ENCODE measurements at regions not wholly inside any gene's neighbourhood (a gene's known extent, or its start where the extent isn't known, plus 50 kb on each side); places are given as distances from the start of the nearest gene placed in this dataset.

DNA sequence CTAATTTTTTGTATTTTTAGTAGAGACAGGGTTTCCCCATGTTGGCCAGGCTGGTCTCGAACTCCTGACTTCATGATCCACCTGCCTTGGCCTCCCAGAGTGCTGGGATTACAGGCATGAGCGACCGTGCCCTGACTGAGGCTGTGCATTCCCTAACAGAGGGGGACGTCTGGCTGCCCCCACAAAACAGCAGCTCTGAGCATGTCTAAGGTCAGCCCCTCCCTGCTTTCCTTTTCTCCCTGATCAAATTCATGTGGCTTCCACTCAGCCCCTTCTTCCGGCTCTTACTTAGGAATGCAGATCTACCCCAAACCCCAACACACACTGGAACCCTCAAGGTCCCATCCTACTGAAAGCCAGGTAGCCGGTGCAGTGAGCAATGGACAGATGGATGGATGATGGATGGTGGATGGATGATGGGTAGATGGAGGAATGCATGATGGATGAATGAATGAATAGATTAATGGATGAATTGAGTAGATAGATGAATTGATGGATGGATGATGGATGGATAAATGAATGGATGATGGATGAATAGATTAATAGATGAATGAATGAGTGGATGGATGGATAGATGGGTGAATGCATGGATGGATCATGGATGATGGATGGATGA, 91.5 kb upstream of the BHLHE23 start:
- DNase-seq = no peak

DNA sequence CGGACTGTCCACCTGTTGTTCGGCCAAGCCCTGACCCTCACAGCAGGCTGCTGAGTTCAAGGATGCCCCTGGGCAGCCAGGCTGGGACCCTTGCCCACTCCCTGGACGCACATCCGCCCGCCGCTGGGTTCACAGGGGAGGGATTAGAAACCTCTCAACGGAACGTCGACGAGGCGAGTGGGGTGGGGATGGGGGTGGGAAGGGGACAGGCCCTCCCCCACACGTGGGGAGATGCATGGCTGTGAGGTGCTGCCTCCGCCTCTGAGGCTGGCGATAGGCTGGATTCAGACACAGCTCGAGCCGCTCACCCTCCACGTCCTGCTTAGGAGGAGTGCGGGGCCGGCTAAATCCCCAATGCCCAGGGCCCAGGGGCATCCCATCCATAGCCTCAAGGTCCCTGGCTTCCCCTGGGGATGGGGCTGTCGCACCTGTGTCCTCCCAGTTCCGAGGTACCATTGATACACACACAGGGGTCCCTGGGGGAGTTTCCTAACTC, 90.6 kb upstream of the BHLHE23 start:
- no peak for DNase-seq

DNA sequence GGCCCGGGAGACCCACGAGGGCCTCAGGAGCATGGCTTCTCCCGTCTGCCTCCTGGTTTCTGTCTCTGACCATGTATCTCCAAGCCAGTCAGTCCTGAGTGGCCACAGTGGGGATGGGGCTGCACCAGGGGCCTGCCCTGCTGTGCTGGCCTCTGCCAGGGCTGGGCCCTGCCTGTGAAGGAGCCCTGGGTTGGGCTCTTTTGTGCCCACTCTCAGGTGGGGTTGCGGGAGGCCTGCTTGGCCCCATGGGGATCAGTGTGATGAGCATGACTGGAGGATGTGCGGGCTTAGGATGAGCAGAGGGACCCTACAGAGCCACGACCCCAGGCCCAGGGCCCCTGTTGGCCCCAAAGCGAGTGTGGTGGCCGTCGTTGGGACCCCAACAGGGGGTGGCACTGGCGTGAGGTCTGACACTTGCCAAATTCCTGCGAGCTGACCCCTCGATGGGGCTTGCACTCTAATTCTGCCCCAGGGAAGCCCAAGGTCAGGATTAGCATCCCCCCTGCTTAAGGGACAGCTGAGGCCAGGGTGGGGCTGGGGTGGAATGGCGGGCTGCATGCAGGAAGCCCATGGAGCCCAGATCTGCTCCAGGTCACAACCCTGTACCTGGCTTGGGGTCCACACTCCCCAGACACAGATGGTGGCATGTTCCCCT, 90.0 kb upstream of the BHLHE23 start:
- DNase-seq = no peak

DNA sequence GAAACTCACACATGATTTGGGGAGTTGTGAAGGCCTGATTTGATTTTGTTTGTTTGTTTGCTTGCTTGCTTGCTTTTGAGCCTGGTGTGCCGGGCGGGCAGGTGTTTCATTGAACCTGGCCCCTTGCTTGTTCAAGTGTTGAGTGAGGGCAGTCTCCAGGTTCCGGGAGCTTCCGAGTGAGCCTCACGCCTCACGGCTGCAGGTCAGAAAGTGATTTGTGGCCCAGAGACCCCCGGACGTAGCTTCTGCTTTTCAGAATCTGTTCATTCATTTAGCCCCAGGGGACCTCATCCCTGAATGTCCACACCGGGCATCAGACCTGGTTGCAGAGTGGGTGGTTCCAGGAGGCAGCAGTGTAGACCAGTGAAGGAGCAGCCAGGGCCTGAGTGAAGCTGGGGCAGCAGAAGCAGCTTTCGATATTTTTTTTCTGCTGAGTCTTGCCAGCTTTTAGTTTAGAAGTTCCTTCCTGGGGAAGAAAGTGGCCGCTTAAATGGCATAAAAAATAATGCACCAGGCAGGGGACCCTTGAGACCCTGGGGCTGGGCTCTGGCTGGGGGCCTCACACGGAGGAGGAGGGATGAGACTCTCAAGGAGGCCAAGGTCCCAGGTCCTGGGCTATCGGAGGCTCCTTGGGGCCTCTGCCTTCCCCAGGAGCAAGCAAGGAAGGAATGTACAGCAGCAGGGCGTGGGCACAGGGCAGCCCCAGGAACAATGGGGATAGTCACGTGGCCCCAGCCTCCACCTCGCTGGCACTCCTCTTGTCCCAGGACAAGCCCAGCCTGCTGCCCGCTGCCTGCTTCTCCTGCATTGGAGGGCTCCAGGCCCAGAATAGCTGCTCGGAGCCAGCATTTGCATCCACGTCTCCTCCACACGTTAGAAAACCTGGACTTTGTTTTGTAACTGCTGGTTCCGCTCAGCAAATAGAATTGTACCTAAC, 89.2 kb upstream of the BHLHE23 start:
- DNase-seq = no peak

DNA sequence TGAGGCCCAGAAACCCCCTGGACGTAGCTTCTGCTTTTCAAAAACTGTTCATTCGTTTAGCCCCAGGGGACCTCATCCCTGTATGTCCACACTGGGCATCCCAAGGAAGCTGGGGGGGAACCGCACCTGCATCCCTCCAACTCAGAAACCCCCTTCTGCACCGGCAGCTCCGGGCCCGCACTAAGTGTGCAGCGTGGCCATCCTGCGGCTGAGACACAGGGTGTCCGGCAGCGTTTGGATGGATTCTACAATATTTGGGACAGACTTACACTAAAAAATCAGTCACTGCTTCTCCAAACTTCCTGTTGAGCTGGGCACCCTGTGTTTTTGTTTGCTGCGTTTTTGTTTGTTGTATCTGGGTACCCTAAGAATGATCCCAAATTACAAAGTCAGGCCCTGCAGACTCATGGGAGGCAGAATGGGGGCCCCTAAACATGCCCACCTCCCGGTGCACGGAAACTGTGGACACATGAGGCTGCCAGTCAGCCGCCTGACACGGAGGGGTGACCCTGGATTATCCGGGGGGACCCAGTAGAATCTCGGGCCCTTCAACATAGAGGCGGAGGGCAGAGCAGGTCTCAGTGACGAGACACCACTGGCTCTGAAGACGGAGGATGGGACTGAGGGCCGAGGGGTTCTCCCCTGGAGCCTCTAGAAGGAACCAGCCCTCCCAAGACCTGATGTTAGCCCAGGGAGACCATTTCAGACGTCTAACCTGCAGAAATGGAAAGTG, 88.2 kb upstream of the BHLHE23 start:
- no peak for DNase-seq

DNA sequence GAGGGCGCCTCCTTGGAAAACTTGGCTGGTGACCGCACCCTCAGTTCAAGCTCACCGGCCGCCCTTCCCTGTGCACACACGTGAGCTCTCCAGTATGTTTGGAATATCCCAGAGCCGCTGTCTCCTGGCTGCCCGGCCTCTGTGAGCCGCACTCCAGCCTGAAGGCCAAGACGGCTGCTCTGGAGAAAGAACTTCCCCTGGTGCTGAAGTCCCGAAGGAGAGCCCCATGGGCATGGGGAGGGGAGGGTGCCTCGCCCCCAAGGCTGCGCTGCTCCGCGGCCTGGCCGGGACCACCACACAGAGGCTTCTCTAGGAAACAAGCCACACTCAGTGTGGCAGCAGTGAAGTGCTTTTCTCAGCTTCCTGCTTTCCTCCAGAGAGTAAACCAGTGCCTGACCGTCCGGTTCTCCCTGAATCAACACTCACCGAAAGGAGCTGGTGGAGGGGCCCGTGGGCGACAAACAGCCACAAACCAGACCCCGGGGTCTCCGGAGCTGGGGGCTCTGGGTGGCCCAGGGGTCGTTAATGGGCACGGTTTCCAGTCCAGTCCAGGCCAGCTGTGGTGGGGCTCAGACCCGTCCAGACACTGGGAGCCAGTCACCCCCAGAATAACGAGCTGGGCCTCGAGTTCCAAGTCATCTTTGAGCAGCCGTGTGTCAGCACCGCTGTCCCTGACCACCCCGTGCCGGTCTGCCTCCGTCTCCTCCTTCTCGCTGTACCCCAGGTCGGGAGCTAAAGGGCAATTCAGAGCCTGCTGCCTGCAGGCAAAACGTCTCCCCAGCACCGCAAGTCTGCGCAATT, 87.4 kb upstream of the BHLHE23 start:
- no peak for DNase-seq

DNA sequence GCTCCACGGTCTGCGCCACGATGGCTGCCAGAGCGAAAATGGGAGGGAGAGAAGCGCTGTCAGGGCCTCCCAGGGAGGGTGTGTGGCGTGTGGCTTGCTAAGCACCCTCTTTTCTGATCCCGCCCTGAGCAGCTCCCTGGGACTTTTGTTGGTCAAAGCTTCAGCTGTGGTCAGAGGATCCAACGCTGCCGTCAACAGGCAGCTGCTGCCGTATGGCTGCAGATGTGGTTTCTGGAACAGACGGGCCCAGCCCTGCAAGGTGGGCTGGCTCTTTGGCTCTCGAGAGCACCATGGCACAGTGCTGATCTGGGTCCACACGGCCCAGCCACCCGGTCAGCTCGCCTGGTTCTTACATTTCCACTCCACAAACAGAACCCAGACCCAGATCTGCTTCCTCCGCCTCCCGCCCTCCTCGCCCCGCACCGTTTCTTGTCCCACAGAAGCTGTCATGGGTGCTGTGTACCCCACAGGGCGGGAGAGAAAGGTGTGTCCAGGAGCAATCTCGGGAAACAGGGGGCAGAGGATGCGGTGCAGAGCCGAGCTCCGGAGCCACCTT, 86.0 kb upstream of the BHLHE23 start:
- DNase-seq = no peak

DNA sequence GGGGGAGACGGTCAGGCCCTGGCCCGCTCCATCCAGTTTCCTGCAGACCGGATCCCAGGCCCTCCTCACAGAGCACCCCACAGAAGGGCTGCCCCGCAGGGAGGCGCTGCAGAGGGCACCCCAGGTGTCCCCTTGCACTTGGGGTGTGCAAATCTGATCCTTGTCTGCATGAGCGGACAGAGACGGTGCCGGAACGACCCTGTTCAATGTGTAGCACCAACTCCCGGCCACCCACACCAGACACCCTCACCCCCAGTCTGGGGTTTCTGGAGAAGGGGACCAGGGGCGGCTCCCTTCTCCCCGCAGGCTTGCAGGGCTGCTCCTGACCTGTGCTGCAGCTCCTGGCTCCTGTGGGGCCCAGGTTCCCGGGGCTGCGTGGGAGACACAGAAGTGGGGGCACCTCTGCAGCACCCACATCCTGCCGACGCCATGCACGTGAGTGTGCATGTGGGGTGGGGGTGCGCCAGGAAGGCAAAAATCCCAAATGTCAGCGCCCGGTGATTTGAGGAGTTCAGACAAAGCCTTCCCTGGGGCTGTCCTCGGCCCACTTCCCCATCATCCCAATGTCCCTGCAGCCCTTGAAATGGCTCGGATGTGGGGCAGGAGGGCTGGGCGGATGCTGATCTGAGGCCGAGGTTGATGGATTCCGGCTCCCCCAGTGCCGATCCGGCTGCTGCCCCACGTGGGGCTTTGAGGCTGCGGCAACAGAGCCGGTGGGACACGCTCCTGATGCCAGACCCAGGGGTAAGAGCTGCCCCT, 85.3 kb upstream of the BHLHE23 start:
- DNase-seq = no peak

DNA sequence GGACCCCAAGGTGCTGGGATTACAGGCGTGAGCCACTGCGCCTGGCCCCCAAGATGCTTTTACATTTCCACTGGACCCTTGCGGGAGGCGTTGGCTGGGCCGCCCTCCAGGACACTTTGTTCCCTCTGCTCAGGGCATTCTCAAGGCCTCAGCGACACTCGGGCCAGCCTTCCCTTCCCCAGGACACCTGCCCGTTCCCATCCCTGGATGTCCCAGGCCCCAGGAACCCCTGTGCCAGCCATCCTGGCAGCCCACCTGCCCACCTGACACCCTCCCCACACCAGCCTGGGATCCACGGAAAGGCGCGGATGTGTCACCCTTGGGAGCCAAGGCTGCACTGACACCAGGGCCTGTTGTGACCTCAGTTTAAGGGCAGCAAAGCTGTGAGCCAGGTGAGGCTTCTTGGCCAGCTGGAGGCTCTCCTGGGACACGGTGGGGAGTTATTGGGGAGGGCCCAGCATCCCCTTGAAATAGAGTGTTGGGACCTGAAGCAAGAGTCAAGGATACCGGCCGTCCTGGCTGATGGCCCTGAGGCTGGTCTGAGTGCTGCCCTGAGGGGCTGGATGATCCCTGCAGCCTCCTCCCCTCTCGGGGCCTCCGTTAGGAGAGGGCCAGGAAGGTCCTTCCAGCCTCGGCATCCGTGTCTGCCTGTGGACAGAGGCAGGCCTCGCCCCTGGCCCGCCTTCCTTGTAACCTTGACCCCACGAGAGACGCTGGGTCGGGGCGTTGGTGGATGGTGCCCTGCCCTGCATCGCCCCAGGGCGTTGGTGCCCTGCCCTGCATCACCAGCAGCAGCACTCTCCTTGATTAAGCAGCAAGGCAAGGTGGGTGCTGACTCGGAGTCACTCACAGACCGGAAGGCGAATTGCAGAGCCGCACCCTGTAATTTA, 84.2 kb upstream of the BHLHE23 start:
- no peak for DNase-seq

DNA sequence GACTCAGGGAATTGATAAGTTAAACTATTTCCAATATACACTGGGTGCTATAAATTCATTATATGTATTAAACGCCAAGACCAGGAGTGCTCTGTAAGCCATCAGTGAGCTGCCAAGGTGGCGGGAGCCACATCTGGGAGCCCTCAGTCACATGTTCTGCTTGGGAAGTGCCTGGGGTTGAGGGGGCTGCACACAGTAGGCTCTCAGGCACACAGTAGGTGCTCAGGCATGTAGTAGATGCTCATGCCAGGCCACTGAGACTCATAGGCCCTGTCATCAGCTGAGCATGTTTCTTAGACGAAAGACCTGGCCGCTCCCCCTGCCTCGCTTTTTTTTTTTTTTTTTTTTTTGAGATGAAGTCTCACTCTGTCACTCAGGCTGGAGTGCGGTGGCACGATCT, 83.3 kb upstream of the BHLHE23 start:
- no peak for DNase-seq

DNA sequence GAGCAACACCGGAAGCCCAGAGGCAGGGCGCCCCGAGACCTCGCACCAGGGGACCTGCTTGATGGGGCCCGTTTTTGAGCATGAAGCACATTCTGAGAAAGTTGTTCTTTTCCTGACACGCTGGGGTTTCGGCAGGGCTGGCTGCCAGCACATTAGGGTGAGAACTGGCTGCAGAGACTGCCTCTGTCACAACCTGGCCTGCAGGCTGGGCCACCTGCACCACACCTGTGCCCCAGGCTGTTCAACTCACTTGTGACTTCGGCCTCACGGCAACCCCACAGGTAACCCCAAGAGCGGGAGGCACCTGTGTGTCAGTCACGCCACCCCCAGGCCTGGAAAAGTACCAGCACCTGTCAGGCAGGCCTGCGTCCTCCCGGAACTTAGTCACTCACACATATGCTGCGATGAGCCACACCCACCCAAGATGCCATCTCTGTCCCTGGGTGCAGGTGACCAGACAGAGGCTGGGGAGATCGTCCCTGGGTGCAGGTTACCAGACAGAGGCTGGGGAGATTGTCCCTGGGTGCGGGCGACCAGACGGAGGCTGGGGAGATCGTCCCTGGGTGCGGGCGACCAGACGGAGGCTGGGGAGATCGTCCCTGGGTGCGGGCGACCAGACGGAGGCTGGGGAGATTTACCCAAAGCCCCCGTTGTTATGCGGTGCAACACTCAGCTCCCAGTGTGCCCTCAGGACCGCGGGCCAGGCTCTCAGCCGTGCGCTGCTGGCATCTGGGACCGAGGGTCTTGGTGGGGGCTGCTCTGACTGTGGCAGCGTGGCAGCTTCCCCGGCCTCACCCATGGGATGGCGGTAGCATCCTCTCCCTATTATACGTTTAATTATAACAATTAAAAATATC, 82.5 kb upstream of the BHLHE23 start:
- no peak for DNase-seq

DNA sequence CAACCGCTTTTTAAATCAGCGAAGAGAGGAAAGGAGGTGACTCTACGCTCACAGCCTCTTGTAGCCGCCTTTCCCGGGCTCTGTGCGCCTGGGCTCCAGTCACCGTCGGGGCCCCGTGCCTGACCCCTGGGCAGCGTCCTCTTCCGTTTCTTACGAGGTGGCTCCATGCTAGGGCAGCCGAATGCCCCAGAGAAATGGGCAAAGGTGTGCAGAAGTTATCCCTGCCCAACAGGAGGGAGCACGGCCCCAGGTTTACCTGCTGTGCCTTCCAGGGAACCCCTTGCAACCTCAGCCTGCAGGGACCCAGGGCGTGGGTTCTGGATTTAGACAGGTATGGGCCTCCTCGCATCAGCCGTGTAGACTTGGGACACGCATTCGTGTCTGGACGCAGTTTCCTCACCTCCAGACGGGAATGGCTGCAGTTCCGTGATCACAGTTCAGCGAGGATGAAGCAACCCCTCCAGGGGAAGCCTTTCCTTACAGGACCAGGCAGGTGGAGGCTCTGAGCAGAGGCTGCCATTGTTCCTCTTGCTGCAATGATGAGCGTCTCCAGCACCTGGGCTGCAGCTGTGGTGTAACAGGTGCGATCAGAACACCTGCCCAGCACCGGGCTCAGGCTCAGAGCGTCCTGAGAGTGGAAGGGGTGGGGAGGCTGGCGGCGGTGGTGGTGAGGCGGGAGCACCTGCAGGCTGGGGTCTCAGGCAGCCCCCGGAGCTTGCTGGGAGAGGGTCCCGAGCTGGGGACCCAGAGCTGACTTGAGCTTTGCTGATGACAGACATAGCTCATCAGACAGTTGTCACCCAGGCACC, 81.3 kb upstream of the BHLHE23 start:
- no peak for DNase-seq

DNA sequence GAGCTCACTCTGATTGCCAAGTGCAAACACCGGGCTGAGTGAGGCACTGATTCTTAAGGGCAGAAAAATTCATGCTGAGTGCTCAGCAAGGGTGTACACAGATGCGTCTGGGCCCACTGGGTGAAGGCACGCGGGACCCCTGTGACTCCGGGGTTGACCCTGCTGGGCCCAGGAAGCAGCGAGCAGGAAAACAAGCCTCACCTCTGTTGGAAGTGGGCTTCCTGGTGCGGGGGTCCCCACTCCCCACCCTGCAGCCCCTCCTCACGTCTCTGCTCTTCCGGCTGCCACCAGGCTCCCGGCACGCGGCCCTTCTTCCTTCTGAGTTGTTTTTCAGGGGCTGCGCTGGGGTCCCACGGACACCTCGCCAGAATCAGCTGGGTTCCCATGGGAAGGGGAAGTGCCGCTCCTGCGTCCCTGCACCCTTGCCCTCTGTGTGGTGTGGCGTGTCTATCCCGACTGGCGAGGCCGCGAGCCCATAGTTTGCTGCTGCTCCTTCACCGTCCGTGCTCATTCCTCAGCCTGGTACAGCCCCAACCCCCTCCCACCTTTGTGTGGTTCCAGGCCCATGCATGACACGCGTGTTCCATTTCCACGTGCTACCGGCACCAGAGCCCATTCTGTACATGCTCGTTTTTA, 80.6 kb upstream of the BHLHE23 start:
- no peak for DNase-seq

DNA sequence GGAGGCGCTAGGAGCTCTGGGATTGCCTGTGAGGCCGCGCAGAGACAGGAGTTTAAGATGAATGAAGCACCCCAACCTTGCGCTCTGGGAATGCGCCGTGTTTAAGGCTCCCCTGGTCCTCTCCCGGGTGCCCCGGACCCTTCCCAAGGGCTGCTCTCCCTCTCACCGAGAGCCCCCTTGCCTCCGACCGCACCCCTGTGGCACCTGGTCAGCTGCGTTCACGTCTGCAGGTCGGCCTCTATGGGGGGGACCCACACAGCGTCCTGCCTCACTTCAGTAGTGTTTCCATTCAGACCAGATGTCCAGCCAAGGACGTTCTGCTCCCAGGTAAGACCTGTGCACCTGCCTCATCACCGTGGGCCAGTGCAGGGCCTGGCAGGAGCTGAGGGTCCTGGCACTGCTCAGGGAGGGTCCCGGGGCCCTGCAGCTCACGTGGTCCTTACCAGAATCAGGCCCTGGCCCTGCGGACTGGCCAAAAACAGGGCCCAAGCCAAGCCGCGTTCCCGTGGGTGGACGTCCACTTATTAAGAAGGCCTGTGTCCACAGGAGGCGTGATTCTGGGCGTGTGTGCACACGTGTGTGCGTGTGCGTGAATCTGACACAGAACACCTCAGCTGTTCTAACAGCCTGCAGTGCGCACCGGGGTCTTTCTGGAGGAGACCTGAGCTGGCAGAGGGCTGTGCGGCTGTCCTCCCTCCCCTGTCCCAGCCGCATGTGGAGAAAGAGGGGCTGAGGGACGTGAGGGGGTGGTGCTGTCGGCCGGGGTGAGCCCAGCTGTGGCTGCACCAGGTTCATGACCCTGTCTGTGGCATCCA, 79.9 kb upstream of the BHLHE23 start:
- no peak for DNase-seq

DNA sequence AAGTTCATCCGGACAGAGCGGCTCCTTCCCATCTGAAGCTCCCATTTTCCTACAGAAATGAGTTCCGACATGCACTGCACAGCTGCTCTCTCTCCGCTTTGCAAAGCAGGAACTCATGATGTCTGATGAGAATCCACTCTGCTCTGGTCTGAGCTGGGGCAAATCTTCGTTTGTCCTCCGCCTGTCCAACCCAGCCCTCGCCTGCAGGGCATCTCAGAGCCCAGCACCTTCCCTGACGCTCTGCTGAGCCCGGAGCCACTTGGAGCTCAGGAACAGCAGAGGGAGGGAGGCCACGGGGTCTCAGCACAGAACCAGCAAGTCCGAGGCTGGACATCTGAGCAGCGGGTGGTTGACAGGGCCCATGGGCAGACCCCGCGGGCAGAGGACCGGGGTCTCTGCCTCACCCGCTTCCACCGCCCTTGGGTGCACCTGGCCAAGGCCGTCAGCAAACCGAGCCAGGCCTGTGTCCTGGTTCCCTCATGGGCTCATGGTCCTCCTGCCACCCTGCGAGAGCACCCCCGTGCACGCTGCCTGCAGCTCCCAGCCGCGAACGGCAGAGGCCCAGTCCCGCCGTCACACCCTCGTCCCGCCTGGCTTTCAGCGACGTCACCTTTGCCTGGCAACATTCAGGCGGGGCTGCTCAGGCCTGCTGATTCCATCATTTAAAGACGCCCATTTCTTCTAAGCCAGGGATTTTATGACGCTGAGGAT, 78.5 kb upstream of the BHLHE23 start:
- DNase-seq = no peak

DNA sequence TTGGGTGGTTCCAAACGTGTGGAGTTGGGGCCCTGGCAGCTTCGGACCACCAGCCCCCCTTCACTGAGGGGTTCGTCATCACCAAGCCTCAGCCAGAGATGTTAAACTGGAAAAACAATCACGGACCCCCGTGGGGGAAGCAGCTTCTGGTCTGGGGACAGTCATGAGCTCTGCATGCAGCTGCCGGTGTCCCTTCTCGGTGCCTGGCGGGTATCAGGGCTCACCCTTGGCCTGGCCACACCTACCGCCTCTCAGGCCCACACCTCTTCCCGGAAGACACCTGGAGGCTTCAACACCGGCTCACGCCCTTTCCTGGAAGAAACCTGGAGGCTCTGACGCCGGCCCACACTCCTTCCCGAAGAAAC, 77.8 kb upstream of the BHLHE23 start:
- no peak for DNase-seq

All from OCI-M1 (cell line).